ENCODE measurements at regions not wholly inside any gene's neighbourhood (a gene's known extent, or its start where the extent isn't known, plus 50 kb on each side); places are given as distances from the start of the nearest gene placed in this dataset.

GRCh38 chr7:46660402-46660980 lies 739.4 kb upstream of the IGFBP3 start:
- H3K36me3 ChIP-seq (ENCODE audit: control insufficient read depth in 2 of 2, insufficient read depth in 2 of 2, low read length in 1 of 2), result no peaks in the 10 kb centered on the region
- ChIA-PET POLR2A (interaction anchor here (1.1 to 2.9 kb wide), 2 partner anchors 13 to 22 kb away, joined by 3 to 7 read pairs; no protein-coding TSS in a partner anchor), SMC1A (ENCODE audit: uncharacterized antibody, unreplicated experiment) (interaction anchor here (0.6 to 13.0 kb wide), 12 partner anchors 8 to 101 kb away, joined by 3 to 106 read pairs (median 4); no protein-coding TSS in a partner anchor), CTCF (interaction anchor here (0.6 to 1.9 kb wide), 6 partner anchors 9 to 117 kb away, joined by 3 to 7 read pairs (median 4); no protein-coding TSS in a partner anchor), RAD21 (ENCODE audit: unreplicated experiment) (interaction anchor here (0.9 to 4.5 kb wide), 9 partner anchors 8 to 302 kb away, joined by 3 to 42 read pairs (median 3); no protein-coding TSS in a partner anchor)
- no peaks in the 10 kb centered on the region for H4K20me1 ChIP-seq (ENCODE audit: control insufficient read depth, insufficient read depth)
- DNase-seq (ENCODE audit: low read depth, low spot score) (no peak), FAIRE-seq (no peak), ATAC-seq (peak; percentile 28)
- no peaks in the 10 kb centered on the region for H3K27me3 ChIP-seq (replicated peaks in 1 of 2; ENCODE audit: control insufficient read depth in 2 of 2, insufficient read depth in 2 of 2, low read length in 1 of 2)
- no peaks in the 10 kb centered on the region for H3K9me3 ChIP-seq (replicated peaks; ENCODE audit: control insufficient read depth, insufficient read depth, low read length)
- intact Hi-C loops (cut with micrococcal nuclease; ENCODE audit: unreplicated experiment) (loop anchor here (10.0 kb wide), 1 partner anchor 736 kb away; the partner anchor contains the start of gene IGFBP3), in situ Hi-C loops (cut with MboI) (no loop called here)
- H3K27ac ChIP-seq (ENCODE audit: control insufficient read depth, insufficient read depth), result no peak overlapping the region
- no peak overlapping the region for H3K4me2 ChIP-seq (ENCODE audit: control insufficient read depth, insufficient read depth)
- no peaks in the 10 kb centered on the region for H3K79me2 ChIP-seq (ENCODE audit: control insufficient read depth, insufficient read depth, low read length)
- WGBS (ENCODE audit: insufficient coverage, insufficient replicate concordance, low lambda C conversion rate, missing lambda C conversion rate), result 25% methylated on average over 2 of the region's 2 CpGs
- H3K9ac ChIP-seq (ENCODE audit: control insufficient read depth, insufficient read depth, low read length), result no peak overlapping the region
- no peak overlapping the region for H3K4me3 ChIP-seq
- no peak overlapping the region for H2AFZ ChIP-seq (ENCODE audit: control insufficient read depth, low read depth, low read length)
- BruUV-seq (replicated peaks), result no TSS peak
- no peaks in the 10 kb centered on the region for H3K4me1 ChIP-seq (ENCODE audit: control insufficient read depth, insufficient read depth, low read length)
- TF ChIP-seq BCL11A (IDR thresholded peaks at IDR 0.05; ENCODE audit: low read depth, low read length) (peak; percentile 30; the same call in 1 of the 2 replicates), EP300 (IDR thresholded peaks at IDR 0.05; ENCODE audit: borderline replicate concordance in 1 of 2, control insufficient read depth in 1 of 2, low read depth in 2 of 2, low read length in 2 of 2) (peak in 1 of 2 experiments; percentile 68; a peak in 1 of 4 replicates), ZNF24 (IDR thresholded peaks at IDR 0.05) (peak; percentile 60; the same call in 1 of the 2 replicates), HCFC1 (IDR thresholded peaks at IDR 0.05; ENCODE audit: low read length) (no peak), ATF7 (IDR thresholded peaks at IDR 0.05; ENCODE audit: low read depth) (peak; percentile 68), SMAD1 (IDR thresholded peaks at IDR 0.05; ENCODE audit: low read depth, partially characterized antibody) (no peak), IRF3 (IDR thresholded peaks at IDR 0.05) (no peak), ZBTB40 (IDR thresholded peaks at IDR 0.05; ENCODE audit: borderline replicate concordance) (no peak), EED (IDR thresholded peaks at IDR 0.05; ENCODE audit: low read depth) (peak; percentile 51; the same call in 1 of the 2 replicates), RUNX3 (IDR thresholded peaks at IDR 0.05; ENCODE audit: low read length) (no peak; the same call in 1 of the 2 replicates), SRF (IDR thresholded peaks at IDR 0.05; ENCODE audit: low read depth in 2 of 2, low read length in 2 of 2) (0 out of 4 replicates have a peak, but pooled peaks of 1 of the 2 experiments have one; percentile 6), IRF4 (IDR thresholded peaks at IDR 0.05; ENCODE audit: low read depth, low read length) (peak; percentile 31; the same call in 1 of the 2 replicates), KDM1A (IDR thresholded peaks at IDR 0.05; ENCODE audit: borderline replicate concordance) (no peak)
- TF ChIP-seq, protein P1, sequence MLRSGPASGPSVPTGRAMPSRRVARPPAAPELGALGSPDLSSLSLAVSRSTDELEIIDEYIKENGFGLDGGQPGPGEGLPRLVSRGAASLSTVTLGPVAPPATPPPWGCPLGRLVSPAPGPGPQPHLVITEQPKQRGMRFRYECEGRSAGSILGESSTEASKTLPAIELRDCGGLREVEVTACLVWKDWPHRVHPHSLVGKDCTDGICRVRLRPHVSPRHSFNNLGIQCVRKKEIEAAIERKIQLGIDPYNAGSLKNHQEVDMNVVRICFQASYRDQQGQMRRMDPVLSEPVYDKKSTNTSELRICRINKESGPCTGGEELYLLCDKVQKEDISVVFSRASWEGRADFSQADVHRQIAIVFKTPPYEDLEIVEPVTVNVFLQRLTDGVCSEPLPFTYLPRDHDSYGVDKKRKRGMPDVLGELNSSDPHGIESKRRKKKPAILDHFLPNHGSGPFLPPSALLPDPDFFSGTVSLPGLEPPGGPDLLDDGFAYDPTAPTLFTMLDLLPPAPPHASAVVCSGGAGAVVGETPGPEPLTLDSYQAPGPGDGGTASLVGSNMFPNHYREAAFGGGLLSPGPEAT (IDR thresholded peaks at IDR 0.05; ENCODE audit: low read depth), result peak; percentile 16; the same call in 1 of the 2 replicates
